GM18867 (cell line): ENCODE measurements at regions not wholly inside any gene's neighbourhood (a gene's known extent, or its start where the extent isn't known, plus 50 kb on each side); places are given as distances from the start of the nearest gene placed in this dataset.
"Not testable (repeated sequence)": the region's sequence is repeated elsewhere in the genome, so short reads cannot be mapped to it uniquely, and the experiment has no call there.

Experiments
- ATAC-seq: cut with Tn5 transposase; IDR thresholded peaks from one replicate; pipeline ENCODE4 v1.9.1; 2021; ENCODE audit warnings: mild to moderate bottlenecking, moderate library complexity; ENCODE audit not compliant: unreplicated experiment

DNA sequence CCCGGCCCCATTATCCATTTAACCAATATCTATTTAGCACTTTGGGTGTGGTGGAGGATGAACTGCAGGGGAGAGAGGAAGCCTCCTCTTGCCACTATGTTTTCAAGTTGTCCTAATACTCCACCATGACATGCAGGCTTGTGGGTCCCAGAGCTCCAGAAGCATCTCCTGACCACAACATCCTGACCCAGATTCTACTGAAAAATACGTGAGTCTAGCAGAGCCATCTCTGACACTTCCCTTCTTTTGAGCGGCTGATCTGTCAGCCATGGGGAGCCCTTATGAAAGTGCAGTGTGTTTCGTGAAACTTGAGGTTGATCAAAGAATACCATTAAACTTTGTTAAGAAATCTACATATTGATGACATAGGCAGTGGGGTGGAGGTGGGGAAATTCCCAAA lies 126.6 kb downstream of the UNC93B1 start:
- not testable (repeated sequence) for ATAC-seq

DNA sequence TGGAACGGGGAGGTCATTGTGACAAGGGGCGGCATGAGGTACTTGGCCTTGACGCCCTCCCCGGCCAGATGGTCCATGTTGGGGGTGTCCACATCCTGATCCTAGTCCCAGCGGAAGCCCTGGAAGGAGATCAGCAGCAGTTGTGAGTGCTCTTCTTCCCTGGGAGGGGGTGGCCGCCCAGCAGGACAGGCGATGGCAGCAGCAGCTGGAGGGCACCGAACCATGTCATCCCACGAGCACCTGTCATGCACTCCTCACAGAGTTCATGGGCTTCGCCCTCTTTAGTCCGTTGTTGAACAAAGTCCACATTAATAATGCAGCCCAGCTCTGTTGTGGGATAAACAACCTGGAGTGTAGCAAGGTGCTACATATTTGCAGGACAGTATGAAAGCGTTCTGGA lies 130.7 kb downstream of the UNC93B1 start:
- ATAC-seq = not testable (repeated sequence)

DNA sequence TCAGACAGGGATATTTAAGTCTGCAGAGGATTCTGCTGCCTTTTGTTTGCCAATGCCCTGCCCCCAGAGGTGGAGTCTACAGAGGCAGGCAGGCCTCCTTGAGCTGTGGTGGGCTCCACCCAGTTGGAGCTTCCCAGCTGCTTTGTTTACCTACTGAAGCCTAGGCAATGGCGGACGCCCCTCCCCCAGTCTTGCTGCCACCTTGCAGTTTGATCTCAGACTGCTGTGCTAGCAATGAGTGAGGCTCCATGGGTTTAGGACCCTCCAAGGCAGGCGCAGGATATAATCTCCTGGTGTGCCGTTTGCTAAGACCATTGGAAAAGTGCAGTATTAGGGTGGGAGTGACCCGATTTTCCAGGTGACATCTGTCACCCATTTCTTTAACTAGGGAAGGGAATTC lies 132.7 kb downstream of the UNC93B1 start:
- not testable (repeated sequence) for ATAC-seq

DNA sequence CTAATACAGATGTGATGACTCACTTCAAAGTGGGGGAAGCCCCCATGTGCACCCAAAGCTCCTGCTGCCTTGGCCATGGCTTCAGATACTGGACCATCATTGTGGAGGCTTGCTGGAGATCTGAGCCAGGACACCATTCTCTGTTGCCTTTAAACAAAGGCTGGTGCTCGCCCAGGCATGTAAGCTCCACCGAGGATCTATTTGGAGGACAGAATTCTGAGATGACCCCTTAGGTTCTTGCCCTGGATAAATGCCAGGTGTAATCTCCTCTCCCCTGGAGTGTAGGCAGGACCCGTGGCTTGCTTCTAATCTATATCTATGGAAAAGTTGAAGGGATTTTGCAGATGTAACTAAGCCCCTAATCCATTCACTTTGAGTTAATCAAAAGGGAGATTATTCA lies 141.0 kb downstream of the UNC93B1 start:
- not testable (repeated sequence) for ATAC-seq

DNA sequence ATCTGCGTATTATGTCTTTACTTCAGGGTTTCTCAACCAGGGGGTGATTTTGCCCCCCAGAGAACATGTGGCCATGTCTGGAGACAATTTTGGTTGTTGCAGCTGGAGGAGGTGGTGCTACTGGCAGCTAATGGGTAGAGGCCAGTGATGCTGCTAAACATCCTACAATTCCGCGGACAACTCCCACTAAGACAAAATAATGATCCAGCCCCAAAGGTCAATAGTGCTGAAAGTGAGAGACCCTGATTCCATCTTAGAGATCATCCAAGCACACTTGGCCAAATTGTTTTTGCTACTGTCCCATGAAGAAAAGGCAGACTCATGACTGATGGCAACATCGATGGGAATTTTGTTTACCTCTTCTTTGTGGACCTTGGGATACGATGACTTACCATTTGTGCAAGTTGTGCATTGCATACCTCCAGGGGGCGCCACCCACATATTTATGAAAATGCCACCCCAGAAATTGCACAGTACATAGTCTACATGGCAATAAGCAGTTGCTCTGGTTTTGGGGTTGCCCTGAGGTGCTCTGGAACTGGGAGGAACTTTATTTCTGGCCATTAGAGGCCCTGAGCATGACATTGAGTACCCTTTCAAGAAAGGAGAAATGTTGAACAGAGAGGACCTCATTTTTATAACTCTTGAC lies 144.3 kb downstream of the UNC93B1 start:
- ATAC-seq = not testable (repeated sequence)

DNA sequence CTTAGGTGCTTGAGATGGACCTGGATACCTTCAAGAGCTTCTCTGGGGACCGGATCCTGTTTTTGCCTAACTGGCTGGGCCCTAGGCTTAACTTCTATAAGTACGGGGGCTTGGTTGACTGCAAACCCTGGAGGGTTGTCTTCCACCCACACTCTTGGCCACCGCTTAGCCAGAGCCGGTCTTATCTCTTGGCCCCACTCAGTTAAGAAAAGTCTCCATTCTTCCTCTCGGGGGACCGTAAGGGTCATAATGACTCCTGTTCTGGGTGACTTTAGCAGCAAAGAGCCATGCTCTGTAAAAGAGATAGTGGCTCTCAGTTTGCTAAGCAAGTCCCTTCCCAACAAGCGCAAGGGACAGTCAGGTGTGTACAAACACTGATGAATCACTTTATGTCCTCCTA lies 153.2 kb downstream of the UNC93B1 start:
- not testable (repeated sequence) for ATAC-seq

DNA sequence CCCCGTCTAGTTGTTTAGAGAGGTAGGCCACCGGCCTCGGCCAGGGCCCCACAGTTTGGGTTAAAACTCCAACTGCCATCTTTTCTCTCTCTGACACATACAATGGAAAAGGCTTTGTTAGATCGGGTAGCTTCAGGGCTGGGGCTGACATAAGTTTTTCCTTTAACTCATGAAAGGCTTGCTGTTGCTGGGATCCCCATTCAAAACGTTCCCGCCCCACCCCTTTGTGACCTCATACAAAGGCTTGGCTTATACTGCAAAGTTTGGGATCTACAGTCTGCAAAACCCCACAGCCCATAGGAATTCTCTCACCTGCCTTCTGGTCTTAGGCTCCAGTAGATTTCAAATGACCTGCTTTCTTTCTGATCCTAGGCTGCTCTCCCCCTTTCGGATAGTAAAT lies 154.1 kb downstream of the UNC93B1 start:
- not testable (repeated sequence) for ATAC-seq

DNA sequence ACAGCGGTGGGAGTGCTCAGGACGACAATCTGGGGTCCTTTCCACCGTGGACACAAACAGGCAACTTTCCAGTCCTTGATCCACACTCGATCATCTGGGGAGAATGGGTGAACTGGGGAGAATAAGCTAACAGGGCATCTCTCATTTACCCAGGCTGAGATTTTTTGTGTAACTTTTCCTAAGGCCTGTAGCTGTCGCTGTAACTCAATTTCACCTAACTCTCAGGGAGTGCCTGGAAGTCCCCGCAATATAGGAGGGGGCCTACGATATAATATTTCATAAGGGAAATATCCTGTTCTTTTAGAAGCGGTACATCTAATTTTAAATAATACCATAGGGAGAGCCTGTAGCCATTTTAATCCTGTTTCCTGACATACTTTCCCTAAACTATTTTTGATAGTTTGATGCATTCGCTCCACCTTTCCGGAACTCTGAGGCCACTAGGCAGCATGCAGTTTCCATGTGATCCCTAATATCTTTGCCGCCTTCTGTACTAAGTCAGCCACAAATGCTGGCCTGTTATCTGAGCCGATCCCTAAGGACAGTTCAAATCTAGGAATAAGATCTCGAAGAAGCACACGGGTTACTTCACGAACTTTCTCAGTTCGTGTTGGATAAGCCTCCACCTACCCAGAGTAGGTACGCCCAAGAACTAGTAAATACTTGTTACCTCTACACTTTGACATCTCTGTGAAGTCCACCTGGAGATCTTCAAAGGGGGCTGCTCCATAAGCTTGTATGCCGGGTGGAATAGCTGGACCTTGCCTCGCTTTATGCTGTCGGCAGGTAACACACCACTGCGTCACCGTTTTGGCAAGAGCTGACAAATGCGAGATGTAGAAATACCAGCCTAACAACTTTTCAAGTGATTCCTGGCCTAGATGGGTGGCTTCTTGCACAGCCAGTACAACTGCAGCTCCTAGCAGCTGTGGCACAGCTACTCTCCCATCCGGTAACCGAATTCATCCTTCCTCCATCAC lies 155.7 kb downstream of the UNC93B1 start:
- ATAC-seq = not testable (repeated sequence)

DNA sequence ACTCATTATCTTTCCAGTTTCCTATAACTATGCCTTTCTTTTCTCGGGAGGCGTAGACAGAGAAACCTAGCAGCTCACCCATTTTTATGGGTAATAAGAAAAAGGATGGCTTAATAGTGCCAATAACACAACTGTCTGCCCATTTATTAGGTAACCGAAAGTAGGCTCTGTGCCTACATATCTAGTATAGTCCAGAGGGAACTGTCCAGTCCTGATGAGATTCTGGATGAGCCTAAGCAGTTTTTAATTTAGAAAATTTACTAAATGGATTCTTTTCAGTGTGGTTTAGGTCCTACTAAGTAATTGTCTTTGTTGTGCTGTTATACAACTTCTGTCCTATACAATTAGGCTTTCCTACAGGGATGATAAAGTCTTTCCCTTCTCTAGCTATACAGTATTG lies 157.6 kb downstream of the UNC93B1 start:
- not testable (repeated sequence) for ATAC-seq

DNA sequence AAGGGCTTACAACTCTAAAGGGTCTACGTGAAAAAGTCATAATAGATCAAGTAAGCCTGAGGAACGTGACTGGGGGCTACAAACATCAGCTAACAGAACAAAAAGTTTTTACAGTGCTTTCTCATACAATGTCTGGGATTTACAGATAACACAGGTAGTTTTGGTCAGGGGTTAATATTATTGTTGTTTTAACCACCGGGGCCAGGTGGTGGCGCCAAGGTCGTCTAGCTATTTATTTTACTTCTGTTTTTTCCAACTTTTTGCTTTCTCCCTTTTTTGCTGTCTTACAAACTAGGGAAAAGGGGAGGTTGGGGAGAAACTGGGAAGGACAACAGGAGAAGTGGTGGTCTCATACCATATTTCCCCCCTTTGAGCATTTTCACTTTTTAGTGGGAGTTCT lies 158.6 kb downstream of the UNC93B1 start:
- not testable (repeated sequence) for ATAC-seq

DNA sequence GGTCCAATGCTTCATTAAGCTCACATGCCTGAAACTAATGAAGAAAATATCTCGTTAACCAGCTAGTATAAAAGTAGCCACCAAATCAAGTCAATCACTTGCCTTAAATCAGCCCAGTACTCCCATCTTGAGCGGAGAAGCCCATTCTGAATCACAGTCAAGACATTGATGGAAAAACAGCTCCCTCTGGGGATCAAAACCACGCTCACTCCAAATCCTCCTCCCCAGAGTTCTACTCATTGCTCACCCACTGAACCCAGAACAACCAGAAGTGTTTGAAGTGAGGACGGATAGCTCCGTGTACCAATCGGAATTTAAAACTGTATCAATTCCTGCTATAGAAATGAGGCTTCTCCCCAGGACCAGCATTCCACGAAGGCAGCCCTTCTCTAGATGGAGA lies 163.3 kb downstream of the UNC93B1 start:
- ATAC-seq = not testable (repeated sequence)

DNA sequence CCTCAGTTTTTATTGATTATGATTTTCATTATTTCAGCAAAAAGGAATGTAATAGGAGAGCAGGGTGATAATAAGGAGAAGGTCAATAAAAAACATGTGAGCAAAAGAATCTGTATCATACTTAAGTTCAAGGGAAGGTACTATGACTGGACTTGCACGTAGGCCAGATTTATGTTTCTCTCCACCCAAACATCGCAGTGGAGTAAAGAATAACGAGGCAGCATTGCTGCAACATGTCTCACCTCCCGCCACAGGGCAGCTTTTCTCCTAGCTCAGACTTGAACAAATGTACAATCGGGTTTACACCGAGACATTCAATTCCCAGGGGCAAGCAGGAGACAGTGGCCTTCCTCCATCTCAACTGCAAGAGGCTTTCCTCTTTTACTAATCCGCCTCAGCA lies 155.7 kb upstream of the ALDH3B2 start:
- ATAC-seq = not testable (repeated sequence)

DNA sequence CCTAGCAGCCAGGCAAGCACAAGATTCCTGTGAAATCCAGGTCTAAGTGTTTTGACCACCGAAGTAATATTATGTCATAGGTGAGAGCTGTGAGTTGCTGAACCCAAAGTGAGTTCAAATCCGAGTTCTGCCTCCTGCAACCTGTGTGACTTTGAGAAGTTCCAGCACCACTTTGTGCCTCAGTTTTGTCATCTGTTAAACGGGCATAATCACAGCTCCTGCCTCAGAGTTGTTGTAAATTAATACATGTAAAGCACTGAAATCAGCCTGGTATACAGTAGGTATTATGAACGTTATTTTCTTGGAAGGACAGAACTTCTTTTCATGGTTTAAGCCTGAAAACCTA lies 152.5 kb upstream of the ALDH3B2 start:
- not testable (repeated sequence) for ATAC-seq

DNA sequence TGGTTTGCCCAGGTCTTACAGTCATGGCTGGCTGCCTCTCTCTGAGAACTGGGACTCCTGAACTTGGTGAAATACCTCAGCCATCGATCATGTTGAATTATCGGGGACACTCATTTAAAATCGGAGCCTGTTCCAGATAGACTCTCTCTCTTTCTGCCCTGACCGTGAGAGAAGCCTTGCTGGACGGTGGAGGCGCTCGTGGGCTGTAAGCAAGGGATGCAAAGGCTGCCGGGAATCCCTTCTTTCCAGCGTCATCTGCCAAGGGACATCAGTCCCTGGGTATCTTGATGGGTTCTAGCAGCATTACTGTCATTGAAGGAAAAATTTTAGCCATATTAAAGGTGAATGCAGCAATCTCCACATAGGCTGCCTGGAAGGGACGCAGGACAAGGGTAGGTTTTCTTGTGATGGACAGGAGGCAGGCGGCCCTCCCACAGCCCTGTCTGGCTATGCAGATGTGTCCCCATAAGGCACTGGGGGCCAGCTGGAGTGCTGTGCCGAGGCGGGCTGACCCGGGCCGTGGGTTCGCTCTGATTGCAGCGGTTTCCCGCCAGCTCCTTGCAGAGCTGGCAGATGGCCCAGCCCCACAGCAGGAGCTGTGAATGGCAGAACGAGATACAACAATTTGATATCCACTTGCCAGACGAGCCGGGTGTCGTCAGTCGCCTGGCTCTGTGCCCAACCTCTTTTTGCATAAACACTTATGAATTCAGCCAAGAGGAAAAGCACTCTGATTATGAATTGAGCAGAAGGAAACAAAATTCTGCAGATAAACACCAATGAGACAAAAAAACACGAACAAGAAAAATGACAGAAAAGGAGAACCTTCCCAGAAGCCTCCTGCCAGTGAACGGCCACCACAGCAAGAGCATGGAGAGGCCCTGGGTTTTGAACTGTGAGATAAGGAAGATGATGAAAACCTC lies 151.9 kb upstream of the ALDH3B2 start:
- not testable (repeated sequence) for ATAC-seq

DNA sequence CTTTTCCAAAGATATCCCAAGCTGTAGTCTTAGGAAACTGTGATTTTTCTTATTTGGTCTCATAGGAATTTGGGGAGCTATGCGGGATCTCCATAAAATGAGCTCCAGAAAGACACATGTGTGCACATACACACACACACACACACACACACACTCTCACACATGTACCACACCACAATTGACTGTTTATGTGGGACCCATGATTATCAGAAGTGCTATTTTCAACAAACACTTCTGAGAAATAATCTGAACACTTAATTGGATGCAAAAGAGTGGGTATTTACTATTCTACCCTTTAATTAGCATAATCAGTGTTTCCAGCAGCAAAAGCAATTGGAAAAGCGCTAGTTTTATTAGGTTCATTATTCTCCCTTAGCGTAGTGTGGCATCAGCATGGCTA lies 150.4 kb upstream of the ALDH3B2 start:
- not testable (repeated sequence) for ATAC-seq

DNA sequence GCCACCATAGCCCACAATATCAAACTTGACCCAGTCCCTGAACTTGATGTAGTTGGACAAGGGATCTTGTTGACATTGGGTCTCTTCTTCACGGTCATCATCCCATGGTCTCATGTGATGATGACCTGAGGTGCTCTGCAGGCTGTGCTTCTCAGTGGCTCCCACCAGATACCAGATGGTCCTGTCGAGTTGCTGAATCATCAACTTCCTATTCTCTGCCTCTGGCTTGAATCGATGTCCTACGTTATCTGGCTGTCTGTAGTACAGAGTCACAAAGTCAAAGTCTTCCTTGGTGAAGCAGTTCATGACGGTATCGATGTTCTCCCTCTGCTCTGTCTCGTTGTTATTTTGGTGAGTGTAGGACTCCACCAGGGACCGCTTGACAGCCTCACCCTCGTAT lies 145.7 kb upstream of the ALDH3B2 start:
- no peak for ATAC-seq

DNA sequence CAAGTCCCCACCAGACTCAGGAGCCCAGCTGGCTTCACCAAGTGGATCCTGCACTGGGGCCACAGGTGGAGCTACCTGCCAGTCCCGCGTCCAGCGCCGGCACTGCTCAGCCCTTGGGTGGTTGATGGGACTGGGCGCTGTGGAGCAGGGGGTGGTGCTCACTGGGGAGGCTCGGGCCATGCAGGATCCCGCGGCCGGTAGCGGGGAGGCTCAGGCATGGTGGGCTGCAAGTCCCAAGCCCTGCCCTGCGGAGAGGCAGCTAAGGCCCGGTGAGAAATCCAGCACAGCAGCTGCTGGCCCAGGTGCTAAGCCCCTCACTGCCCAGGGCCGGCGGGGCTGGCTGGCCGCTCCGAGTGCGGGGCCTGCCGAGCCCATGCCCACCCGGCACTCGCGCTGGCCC lies 143.1 kb upstream of the ALDH3B2 start:
- not testable (repeated sequence) for ATAC-seq

DNA sequence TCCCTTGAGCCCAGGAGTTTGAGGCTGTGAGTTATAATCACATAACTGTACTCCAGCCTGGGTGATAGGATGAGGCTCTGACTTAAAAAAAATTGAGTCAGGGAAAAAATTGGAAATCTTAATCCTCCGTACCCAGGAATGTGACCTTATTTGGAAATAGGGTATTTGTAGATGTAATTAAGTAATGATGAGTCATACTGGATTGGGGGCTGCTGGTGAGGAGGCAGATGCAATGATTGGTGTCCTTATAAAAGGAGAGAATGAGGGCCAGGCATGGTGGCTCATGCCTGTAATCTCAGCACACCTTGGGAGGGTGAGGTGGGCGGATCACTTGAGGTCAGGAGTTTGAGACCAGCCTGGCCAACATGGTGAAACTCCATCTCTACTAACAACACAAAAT lies 134.9 kb upstream of the ALDH3B2 start:
- ATAC-seq = not testable (repeated sequence)

DNA sequence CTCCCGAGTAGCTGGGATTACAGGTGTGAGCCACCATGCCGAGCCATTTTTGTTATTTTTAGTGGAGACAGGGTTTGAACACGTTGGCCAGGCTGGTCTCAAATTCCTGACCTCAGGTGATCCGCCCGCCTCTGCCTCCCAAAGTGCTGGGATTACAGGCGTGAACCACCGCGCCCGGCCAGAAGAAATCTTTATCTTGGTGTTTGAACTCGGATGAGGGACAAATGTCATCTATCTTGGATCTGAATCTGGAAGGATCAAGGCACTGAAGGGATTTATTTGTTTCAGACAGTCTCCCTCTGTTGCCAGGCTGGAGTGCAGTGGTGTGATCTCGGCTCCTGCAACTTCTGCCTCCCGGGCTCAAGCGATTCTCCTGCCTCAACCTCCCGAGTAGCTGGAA lies 133.5 kb upstream of the ALDH3B2 start:
- not testable (repeated sequence) for ATAC-seq

DNA sequence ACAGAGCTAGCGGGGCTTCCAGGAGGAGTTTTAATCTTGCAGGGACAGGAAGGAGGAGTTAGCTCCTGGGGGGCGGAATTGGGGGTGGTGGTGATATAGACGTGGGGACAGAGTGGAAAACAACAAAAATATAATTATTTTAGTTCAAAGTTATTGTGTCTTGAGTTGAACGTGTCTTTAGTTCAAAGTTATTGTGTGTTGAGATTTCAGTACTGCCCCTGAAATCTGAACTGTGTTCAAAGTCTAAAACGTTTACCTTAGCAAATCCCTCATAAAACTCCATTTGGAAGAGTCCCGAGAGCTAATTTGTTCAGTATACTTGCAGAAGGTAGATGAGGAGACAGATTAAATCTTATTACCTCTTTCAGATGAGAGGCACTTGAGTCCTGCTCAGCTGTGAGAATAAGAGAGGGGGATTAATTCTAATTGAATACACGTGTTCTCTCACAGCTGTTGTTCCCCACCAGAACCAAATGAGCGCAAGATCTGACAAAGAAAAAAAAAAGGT lies 132.4 kb upstream of the ALDH3B2 start:
- not testable (repeated sequence) for ATAC-seq

DNA sequence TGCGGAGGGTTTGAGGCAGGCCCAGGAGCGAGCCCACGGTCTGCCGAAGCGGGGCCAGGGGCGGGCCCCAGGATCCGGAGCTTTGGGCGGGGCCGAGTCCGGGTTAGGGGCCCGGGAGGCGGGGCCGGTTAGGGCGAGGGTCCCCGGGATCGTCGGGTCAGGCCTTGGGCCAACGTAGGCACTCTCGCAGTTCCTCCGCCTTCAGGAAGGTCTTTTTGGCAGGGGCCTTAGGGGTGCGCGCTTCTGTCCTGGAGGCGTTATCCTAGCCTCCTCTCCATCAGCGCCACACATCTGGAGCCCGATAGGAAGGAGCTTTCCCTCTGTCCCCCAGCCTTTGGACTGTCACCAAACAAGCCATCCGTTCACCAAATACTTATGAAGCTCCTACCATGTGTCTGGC lies 131.8 kb upstream of the ALDH3B2 start:
- not testable (repeated sequence) for ATAC-seq
